ENCODE measurements at regions not wholly inside any gene's neighbourhood (a gene's known extent, or its start where the extent isn't known, plus 50 kb on each side); places are given as distances from the start of the nearest gene placed in this dataset.

GRCh38 chr6:155630085-155630484, 174.4 kb upstream of the NOX3 start:
- TF ChIP-seq EZH2 (IDR thresholded peaks at IDR 0.05; ENCODE audit: insufficient read depth, poor library complexity, severe bottlenecking) (no peak), EZH2phosphoT487 (IDR thresholded peaks at IDR 0.05; ENCODE audit: insufficient read depth, low read depth) (no peak)

Data from GM23248 (cell line).